ENCODE measurements at regions not wholly inside any gene's neighbourhood (a gene's known extent, or its start where the extent isn't known, plus 50 kb on each side); places are given as distances from the start of the nearest gene placed in this dataset.

- DNase-seq (ENCODE audit: low read depth), result no peak
- Histone ChIP-seq H3K4me3 (ENCODE audit: low read depth, low read length) (no peak overlapping the region), H3K27me3 (ENCODE audit: control insufficient read depth, insufficient read depth, low read length) (no peaks in the 10 kb centered on the region), H3K36me3 (ENCODE audit: control insufficient read depth, insufficient read depth, low read length) (no peaks in the 10 kb centered on the region)
- ChIA-PET POLR2A (no interaction called here), CTCF (interaction anchor here (1.1 kb wide), 1 partner anchor 32 kb away, joined by 3 read pairs; no protein-coding TSS in a partner anchor)
- no peak for TF ChIP-seq CTCF (IDR thresholded peaks at IDR 0.05; ENCODE audit: insufficient read depth, low read depth, low read length)
Measured at GRCh38 chr16:51849715-51850114, 697.2 kb downstream of the TOX3 start.

DNA sequence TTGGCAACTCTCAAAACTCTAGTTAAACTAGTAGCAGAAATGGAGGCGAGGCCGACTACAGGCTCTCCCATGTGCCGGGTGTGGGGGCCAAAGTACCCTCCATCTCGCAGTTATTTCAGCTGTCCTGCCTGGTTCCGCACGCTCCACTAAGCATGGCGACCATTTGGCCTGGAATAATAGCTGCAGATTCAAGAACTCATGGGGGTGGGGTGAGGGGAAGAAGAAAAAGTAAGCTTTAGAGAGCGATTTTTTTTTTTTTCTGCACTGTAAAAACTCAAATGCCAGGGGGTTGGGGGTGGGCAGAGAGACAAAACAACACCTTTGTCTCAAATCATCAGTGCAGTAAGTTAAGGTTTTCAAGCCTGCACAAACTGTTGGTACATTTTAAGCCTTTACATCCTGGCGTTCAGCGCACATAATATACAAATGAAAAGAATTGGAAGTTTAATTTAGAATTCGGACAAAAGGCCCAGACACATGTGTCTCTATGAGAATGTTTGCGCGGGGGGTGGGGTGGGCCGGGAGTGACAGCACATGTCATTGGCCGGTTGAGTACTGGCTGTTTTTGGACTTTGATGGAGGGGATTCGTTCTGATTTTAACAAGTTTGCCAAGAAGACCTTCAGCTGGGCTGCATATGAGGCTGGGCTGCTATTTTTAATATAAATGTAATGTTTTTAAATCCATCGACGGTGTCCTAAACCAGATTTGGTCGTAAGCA, 694.7 kb upstream of the SALL1 start:
- ChIA-PET CTCF (interaction anchor here (0.8 kb wide), 1 partner anchor 15 kb away, joined by 3 read pairs; no protein-coding TSS in a partner anchor), POLR2A (interaction anchor here (0.7 kb wide), 1 partner anchor 1245 kb away, joined by 17 read pairs; no protein-coding TSS in a partner anchor)
- no peak for TF ChIP-seq CTCF (IDR thresholded peaks at IDR 0.05; ENCODE audit: insufficient read depth, low read depth, low read length)
- H3K36me3 ChIP-seq (ENCODE audit: control insufficient read depth, insufficient read depth, low read length), result no peaks in the 10 kb centered on the region
- no peaks in the 10 kb centered on the region for H3K27me3 ChIP-seq (ENCODE audit: control insufficient read depth, insufficient read depth, low read length)
- DNase-seq (ENCODE audit: low read depth), result no peak
- no peak overlapping the region for H3K4me3 ChIP-seq (ENCODE audit: low read depth, low read length)

- TF ChIP-seq CTCF (IDR thresholded peaks at IDR 0.05; ENCODE audit: insufficient read depth, low read depth, low read length), result no peak
- DNase-seq (ENCODE audit: low read depth), result no peak
- POLR2A ChIA-PET, result no interaction called here
- no peaks in the 10 kb centered on the region for H3K27me3 ChIP-seq (ENCODE audit: control insufficient read depth, insufficient read depth, low read length)
- H3K36me3 ChIP-seq (ENCODE audit: control insufficient read depth, insufficient read depth, low read length), result no peaks in the 10 kb centered on the region
- no peak overlapping the region for H3K4me3 ChIP-seq (ENCODE audit: low read depth, low read length)
- CTCF ChIA-PET, result no interaction called here
Measured at GRCh38 chr16:51839727-51840462, 688.8 kb upstream of the SALL1 start.

GRCh38 chr16:51834794-51835193, 683.7 kb upstream of the SALL1 start:
- no peaks in the 10 kb centered on the region for H3K36me3 ChIP-seq (ENCODE audit: control insufficient read depth, insufficient read depth, low read length)
- CTCF ChIA-PET, result interaction anchor here (1.1 kb wide), 1 partner anchor 16 kb away, joined by 5 read pairs; no protein-coding TSS in a partner anchor
- no peak overlapping the region for H3K4me3 ChIP-seq (ENCODE audit: low read depth, low read length)
- H3K27me3 ChIP-seq (ENCODE audit: control insufficient read depth, insufficient read depth, low read length), result no peaks in the 10 kb centered on the region
- TF ChIP-seq CTCF (IDR thresholded peaks at IDR 0.05; ENCODE audit: insufficient read depth, low read depth, low read length), result no peak
- POLR2A ChIA-PET, result no interaction called here
- no peak for DNase-seq (ENCODE audit: low read depth)

GRCh38 chr16:51834133-51834532, 683.1 kb upstream of the SALL1 start:
- TF ChIP-seq CTCF (IDR thresholded peaks at IDR 0.05; ENCODE audit: insufficient read depth, low read depth, low read length), result no peak
- no peak for DNase-seq (ENCODE audit: low read depth)
- ChIA-PET CTCF (interaction anchor here (1.1 kb wide), 1 partner anchor 15 kb away, joined by 5 read pairs; no protein-coding TSS in a partner anchor), POLR2A (no interaction called here)
- no peak overlapping the region for H3K4me3 ChIP-seq (ENCODE audit: low read depth, low read length)
- no peaks in the 10 kb centered on the region for H3K27me3 ChIP-seq (ENCODE audit: control insufficient read depth, insufficient read depth, low read length)
- no peaks in the 10 kb centered on the region for H3K36me3 ChIP-seq (ENCODE audit: control insufficient read depth, insufficient read depth, low read length)

Measured in BJ (cell line).